WTC11 (cell line): ENCODE measurements at regions not wholly inside any gene's neighbourhood (a gene's known extent, or its start where the extent isn't known, plus 50 kb on each side); places are given as distances from the start of the nearest gene placed in this dataset.

Source experiments
- ATAC-seq: fragments of 200-7000 bp; cut with Tn5 transposase; 2 replicates; pipeline ENCODE4 v1.10.0; 2021; ENCODE audit warnings: mild to moderate bottlenecking, moderate library complexity
- CTCF ChIA-PET: fragments of 300-600 bp; sonication (Branson Sonifier 250); formaldehyde crosslinking; loops from one replicate; lab custom pipeline; 2021; ENCODE audit warnings: antibody characterized with exemption; lab: Charles Lee
- POLR2A ChIA-PET: fragments of 350-600 bp; sonication (Branson Sonifier 250); formaldehyde crosslinking; loops from one replicate; lab custom pipeline; 2021; ENCODE audit warnings: antibody characterized with exemption; lab: Charles Lee
- DNase-seq: peaks from one replicate; pipeline ENCODE4 v3.0.0; 2021; ENCODE audit warnings: low spot score
- H3K27ac Mint-ChIP-seq: 2 replicates; pipeline ENCODE4 v1.8.0; 2021; ENCODE audit warnings: mixed read lengths
- H3K27me3 Mint-ChIP-seq: 2 replicates; pipeline ENCODE4 v1.8.0; 2021; ENCODE audit warnings: low read depth, mild to moderate bottlenecking, moderate library complexity, mixed read lengths
- H3K36me3 Mint-ChIP-seq: 2 replicates; pipeline ENCODE4 v1.8.0; 2021; ENCODE audit warnings: mixed read lengths
- H3K4me1 Mint-ChIP-seq: 2 replicates; pipeline ENCODE4 v1.8.0; 2022; ENCODE audit warnings: mixed read lengths
- H3K4me3 Mint-ChIP-seq: 2 replicates; pipeline ENCODE4 v1.8.0; 2021; ENCODE audit warnings: mild to moderate bottlenecking, moderate library complexity, mixed read lengths
- H3K9me3 Mint-ChIP-seq: 2 replicates; pipeline ENCODE4 v1.8.0; 2021; ENCODE audit warnings: mixed read lengths
- ATF2 ChIP-seq: sonication (generic); formaldehyde crosslinking; IDR thresholded peaks from 2 replicates; pipeline ENCODE4 v1.8.1; 2022; ENCODE audit warnings: low read depth, missing genetic modification reagents, borderline replicate concordance
- ATF3 ChIP-seq: sonication (generic); formaldehyde crosslinking; conservative IDR thresholded peaks from 2 replicates; pipeline ENCODE4 v1.8.1; 2022; ENCODE audit warnings: mild to moderate bottlenecking, missing genetic modification reagents
- CBFB ChIP-seq: sonication (generic); formaldehyde crosslinking; IDR thresholded peaks from 2 replicates; pipeline ENCODE4 v1.8.1; 2022; ENCODE audit warnings: mild to moderate bottlenecking, low read depth, missing genetic modification reagents
- CDX4 ChIP-seq: fragments of 250-450 bp; sonication (Bioruptor Pico); IDR thresholded peaks from 2 replicates; pipeline ENCODE4 v1.9.0; 2021; ENCODE audit warnings: moderate library complexity, mild to moderate bottlenecking, inconsistent platforms, borderline replicate concordance
- E2F5 ChIP-seq: sonication (generic); formaldehyde crosslinking; IDR thresholded peaks from 2 replicates; pipeline ENCODE4 v1.8.1; 2022; ENCODE audit warnings: mild to moderate bottlenecking, moderate library complexity, missing genetic modification reagents
- ERG ChIP-seq: fragments of 250-450 bp; sonication (Bioruptor Pico); IDR thresholded peaks from 2 replicates; pipeline ENCODE4 v1.8.0; 2021; ENCODE audit warnings: mild to moderate bottlenecking
- ESRRA ChIP-seq: sonication (generic); formaldehyde crosslinking; IDR thresholded peaks from 2 replicates; pipeline ENCODE4 v1.8.1; 2022; ENCODE audit warnings: mild to moderate bottlenecking, missing genetic modification reagents, borderline replicate concordance
- ETV6 ChIP-seq: sonication (generic); formaldehyde crosslinking; IDR thresholded peaks from 2 replicates; pipeline ENCODE4 v1.8.1; 2022; ENCODE audit warnings: mild to moderate bottlenecking, missing genetic modification reagents
- FOXJ3 ChIP-seq: sonication (generic); formaldehyde crosslinking; IDR thresholded peaks from 2 replicates; pipeline ENCODE4 v1.9.0; 2021; ENCODE audit warnings: missing genetic modification reagents, mild to moderate bottlenecking, borderline replicate concordance
- FOXP4 ChIP-seq: sonication (generic); formaldehyde crosslinking; IDR thresholded peaks from 2 replicates; pipeline ENCODE4 v1.8.0; 2022; ENCODE audit warnings: mild to moderate bottlenecking, missing genetic modification reagents
- GRHL2 ChIP-seq: fragments of 250-450 bp; sonication (Bioruptor Pico); IDR thresholded peaks from 2 replicates; pipeline ENCODE4 v1.8.0; 2022; ENCODE audit warnings: mild to moderate bottlenecking, moderate library complexity; ENCODE audit not compliant: insufficient replicate concordance, severe bottlenecking
- IRF2 ChIP-seq: sonication (generic); formaldehyde crosslinking; IDR thresholded peaks from 2 replicates; pipeline ENCODE4 v1.8.0; 2022; ENCODE audit warnings: low read depth, missing genetic modification reagents, borderline replicate concordance
- JAZF1 ChIP-seq: fragments of 250-450 bp; sonication (Bioruptor Pico); IDR thresholded peaks from 2 replicates; pipeline ENCODE4 v1.9.0; 2021; ENCODE audit warnings: moderate library complexity, mild to moderate bottlenecking, inconsistent platforms
- JUN ChIP-seq: sonication (generic); formaldehyde crosslinking; IDR thresholded peaks from 2 replicates; pipeline ENCODE4 v1.8.0; 2023; ENCODE audit warnings: mild to moderate bottlenecking, missing genetic modification reagents
- MAX ChIP-seq: sonication (generic); formaldehyde crosslinking; IDR thresholded peaks from 2 replicates; pipeline ENCODE4 v1.8.0; 2022; ENCODE audit warnings: mild to moderate bottlenecking, missing genetic modification reagents
- MLX ChIP-seq: sonication (generic); formaldehyde crosslinking; IDR thresholded peaks from 2 replicates; pipeline ENCODE4 v1.8.1; 2023; ENCODE audit warnings: mild to moderate bottlenecking, missing genetic modification reagents, moderate library complexity
- MXD4 ChIP-seq: fragments of 250-450 bp; sonication (Bioruptor Pico); IDR thresholded peaks from 2 replicates; pipeline ENCODE4 v1.8.0; 2021; ENCODE audit warnings: mild to moderate bottlenecking, moderate library complexity, borderline replicate concordance
- NFE2L1 ChIP-seq: sonication (generic); formaldehyde crosslinking; IDR thresholded peaks from 2 replicates; pipeline ENCODE4 v1.8.1; 2023; ENCODE audit warnings: missing genetic modification reagents
- NR2C2 ChIP-seq: sonication (generic); formaldehyde crosslinking; IDR thresholded peaks from 2 replicates; pipeline ENCODE4 v1.8.0; 2022; ENCODE audit warnings: mild to moderate bottlenecking, missing genetic modification reagents
- TP53 ChIP-seq: sonication (generic); formaldehyde crosslinking; IDR thresholded peaks from 2 replicates; pipeline ENCODE4 v1.8.1; 2023; ENCODE audit warnings: mild to moderate bottlenecking, missing genetic modification reagents
- USF2 ChIP-seq: sonication (generic); formaldehyde crosslinking; IDR thresholded peaks from 2 replicates; pipeline ENCODE4 v1.8.1; 2023; ENCODE audit warnings: mild to moderate bottlenecking, missing genetic modification reagents, moderate library complexity
- ZMAT4 ChIP-seq: fragments of 250-450 bp; sonication (Bioruptor Pico); IDR thresholded peaks from 2 replicates; pipeline ENCODE4 v1.9.0; 2021; ENCODE audit warnings: mild to moderate bottlenecking
- ZNF219 ChIP-seq: sonication (generic); formaldehyde crosslinking; IDR thresholded peaks from 2 replicates; pipeline ENCODE4 v1.8.0; 2023; ENCODE audit warnings: missing genetic modification reagents, mild to moderate bottlenecking, borderline replicate concordance
- ZNF396 ChIP-seq: fragments of 250-450 bp; sonication (Bioruptor Pico); IDR thresholded peaks from 2 replicates; pipeline ENCODE4 v1.8.0; 2021; ENCODE audit warnings: mild to moderate bottlenecking, moderate library complexity, borderline replicate concordance
- ZNF671 ChIP-seq: fragments of 250-450 bp; sonication (Bioruptor Pico); IDR thresholded peaks from 2 replicates; pipeline ENCODE4 v1.8.0; 2021; ENCODE audit warnings: mild to moderate bottlenecking

GRCh38 chr18:27899893-27900292 is 277.0 kb downstream of the CDH2 start:
- Mint-ChIP-seq H3K27me3 (no peaks in the 10 kb centered on the region; the same call in 1 of the 2 replicates), H3K4me1 (peaks cover 12% of the 10 kb centered on the region), H3K9me3 (peaks cover 10% of the 10 kb centered on the region), H3K36me3 (peaks cover 5% of the 10 kb centered on the region), H3K4me3 (no peak overlapping the region), H3K27ac (no peak overlapping the region)
- POLR2A ChIA-PET, result no interaction called here
- ATAC-seq (no peak), DNase-seq (no peak)
- TF ChIP-seq ETV6 (CRISPR knock-in tag), result no peak
- no peak for TF ChIP-seq MAX (CRISPR knock-in tag)
- no peak for TF ChIP-seq GRHL2 (CRISPR knock-in tag)
- no peak for TF ChIP-seq JUN
- no peak for TF ChIP-seq CDX4 (CRISPR knock-in tag)
- no peak for TF ChIP-seq USF2
- TF ChIP-seq IRF2, result no peak
- TF ChIP-seq MLX (CRISPR knock-in tag), result no peak
- CTCF ChIA-PET, result no interaction called here

GRCh38 chr18:27894746-27895145 is 282.2 kb downstream of the CDH2 start:
- H3K4me3 Mint-ChIP-seq, result no peak overlapping the region
- no peaks in the 10 kb centered on the region; the same call in 1 of the 2 replicates for H3K27me3 Mint-ChIP-seq
- ATAC-seq, result no peak

More at GRCh38 chr18:27894746-27895145, 282.2 kb downstream of the CDH2 start:
- CTCF ChIA-PET, result no interaction called here
- Mint-ChIP-seq H3K36me3 (no peaks in the 10 kb centered on the region), H3K27ac (no peak overlapping the region)
- TF ChIP-seq ESRRA (CRISPR knock-in tag) (no peak), E2F5 (CRISPR knock-in tag) (no peak), FOXP4 (CRISPR knock-in tag) (no peak), NR2C2 (CRISPR knock-in tag) (no peak), ATF2 (CRISPR knock-in tag) (no peak), TP53 (no peak), ZNF219 (CRISPR knock-in tag) (no peak), ZNF671 (CRISPR knock-in tag) (no peak), ETV6 (CRISPR knock-in tag) (no peak), FOXJ3 (CRISPR knock-in tag) (no peak), NFE2L1 (no peak), CBFB (CRISPR knock-in tag) (no peak), ERG (CRISPR knock-in tag) (no peak), ZMAT4 (CRISPR knock-in tag) (no peak), MXD4 (CRISPR knock-in tag) (no peak), JAZF1 (CRISPR knock-in tag) (no peak), ATF3 (CRISPR knock-in tag) (no peak), ZNF396 (CRISPR knock-in tag) (no peak)
- TF ChIP-seq, all 79 proteins: peak for 0
- H3K9me3 Mint-ChIP-seq, result no peaks in the 10 kb centered on the region
- DNase-seq, result no peak
- H3K4me1 Mint-ChIP-seq, result no peaks in the 10 kb centered on the region
- POLR2A ChIA-PET, result no interaction called here
